CD4-positive, alpha-beta T cell treated with Interferon alpha-2 for 1 hour (primary cell): ENCODE measurements at regions not wholly inside any gene's neighbourhood (a gene's known extent, or its start where the extent isn't known, plus 50 kb on each side); places are given as distances from the start of the nearest gene placed in this dataset.
"Not testable (repeated sequence)": the region's sequence is repeated elsewhere in the genome, so short reads cannot be mapped to it uniquely, and the experiment has no call there.

Experiments
- DNase-seq, 2 donors: peaks; one replicate each; pipeline ENCODE4 v3.0.0-alpha.2; 2020 to 2022

DNA sequence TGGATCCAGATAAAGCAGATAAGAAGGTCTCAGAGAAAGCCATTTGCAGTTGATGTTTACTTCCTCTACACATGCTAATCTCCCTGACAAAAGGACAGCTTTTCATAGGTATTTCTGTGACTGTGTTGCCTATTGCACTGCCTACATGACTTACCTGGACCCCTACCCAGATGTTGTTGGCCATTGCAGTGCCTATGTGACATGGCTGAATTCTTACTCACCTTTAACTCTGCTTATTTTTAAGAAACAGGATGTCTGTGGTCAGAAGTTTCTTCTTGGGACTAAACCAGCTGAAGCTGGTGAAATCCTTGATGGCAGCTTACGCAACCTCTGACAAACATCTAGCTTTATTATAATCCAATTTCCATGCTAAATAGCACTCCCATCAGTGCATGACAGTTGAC is 50.7 kb downstream of the PPIAL4D start:
- DNase-seq, result peak; percentile 3 to 40

DNA sequence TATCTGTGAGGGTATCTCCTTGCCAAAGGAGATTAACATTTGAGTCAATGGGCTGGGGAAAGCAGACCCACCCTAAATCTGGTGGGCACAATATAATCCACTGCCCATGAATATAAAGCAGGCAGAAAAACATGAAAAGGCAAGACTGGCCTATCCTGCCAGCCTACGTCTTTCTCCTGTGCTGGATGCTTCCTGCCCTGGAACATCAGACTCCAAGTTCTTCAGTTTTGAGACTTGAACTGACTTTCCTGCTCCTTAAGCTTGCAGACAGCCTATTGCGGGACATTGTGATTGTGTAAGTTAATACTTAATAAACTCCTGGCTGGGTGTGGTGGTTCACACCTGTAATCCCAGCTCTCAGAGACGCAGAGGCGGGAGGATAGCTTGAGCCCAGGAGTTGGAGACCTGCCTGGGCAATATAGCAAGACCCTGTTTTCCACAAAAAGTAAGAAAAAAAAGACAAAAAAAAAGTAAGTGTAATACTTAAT is 52.4 kb downstream of the PPIAL4D start:
- not testable (repeated sequence) for DNase-seq

DNA sequence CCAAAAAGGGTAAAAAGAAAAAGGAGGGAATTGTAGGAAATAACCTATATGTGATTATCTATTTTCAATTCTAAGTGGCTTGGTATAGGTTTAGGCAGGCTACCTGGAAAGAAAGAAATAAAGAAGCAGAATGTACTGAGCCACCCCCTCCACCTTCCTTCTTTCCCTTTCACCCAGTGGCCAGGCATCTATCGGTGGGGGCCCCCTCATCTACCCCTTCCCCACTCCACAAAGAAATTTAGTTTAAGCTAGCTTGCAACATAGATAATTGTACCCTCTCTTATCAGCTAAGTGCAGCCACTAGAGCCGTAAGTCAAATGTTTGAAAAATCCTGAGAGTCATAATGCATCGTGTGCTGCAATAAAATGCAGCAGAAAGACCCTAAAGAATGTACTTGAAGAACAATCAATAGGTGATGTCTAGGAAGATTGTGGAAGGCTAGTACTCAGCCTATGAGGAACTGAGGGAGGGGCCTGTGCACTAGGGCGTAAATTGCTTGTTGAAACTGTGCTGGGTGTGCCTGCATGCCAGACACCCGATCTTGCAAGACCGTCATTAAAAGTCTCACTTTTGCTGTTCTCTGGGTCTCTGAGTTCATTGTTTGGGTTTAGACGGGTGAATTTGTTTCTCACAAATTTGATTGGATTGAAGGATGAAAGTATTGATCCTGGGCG is 53.0 kb downstream of the PPIAL4D start:
- peak; percentile 19 to 22 for DNase-seq

DNA sequence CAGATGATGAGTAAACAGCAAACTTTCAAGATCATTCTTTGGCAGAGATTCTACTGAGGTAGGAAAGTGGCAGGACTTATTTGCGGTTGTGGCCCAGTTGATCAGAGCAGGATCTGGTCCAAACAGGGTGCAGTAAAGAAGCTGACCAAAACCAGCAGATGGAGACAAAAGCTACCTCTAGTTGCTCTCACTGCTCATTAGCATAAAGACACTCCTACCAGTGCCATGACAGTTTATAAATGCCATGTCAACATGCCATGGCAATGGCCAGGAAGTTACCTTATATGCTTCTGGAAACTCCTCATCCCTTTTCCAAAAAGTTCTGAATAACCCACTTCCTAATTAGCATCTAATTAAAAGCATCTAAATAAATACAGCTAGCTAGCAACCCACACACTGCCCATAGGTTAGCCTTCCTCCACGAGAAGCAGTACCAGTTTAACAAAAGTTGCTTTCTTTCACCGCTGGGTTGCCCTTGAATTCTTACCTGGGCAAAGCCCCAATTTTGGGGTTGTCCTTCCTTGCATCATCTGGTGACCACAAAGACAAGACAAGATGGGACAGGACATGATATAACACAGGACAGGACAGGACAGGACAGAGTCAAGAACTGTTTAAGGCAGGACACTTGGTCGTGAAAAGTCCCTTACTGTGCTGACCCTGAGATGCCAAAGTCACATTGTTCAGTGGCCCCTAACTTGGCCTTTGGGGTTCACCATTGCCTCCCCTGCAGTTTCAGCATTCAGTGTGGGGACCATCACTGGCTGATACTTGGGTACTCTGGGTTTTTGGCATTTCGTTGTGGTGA is 59.2 kb downstream of the PPIAL4D start:
- DNase-seq, result peak; percentile 9 to 54

DNA sequence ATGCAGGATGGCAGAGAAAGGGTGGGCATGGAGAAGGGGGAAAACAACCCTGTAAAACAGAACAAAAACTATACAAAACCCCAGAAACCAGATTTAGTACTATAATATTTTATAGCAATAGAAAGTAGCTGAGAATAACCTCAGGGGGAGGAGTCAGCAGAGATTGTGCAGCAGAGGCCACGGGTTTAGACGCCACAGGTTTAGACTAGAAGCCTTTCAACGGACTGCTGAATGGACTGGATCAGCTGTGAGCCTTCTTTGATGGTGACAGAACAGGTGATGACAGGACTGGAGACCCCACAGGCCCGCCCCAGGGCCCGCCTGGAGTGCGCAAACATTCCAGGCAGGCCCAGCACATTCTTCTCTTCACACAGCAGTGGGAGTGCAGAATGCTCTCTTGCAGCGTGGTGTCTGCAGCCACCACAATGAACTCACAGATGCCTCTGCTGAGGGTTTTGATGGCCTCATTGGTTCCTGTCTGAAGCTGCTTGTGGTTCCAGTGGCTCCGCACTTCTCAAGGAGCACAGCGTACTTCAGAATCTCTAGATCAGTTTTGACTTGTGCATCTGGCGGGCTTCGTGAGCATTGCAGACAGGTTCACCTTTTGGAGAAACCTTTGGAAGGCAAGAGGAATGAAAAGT is 65.6 kb downstream of the PPIAL4D start:
- peak; percentile 21 to 32 for DNase-seq

DNA sequence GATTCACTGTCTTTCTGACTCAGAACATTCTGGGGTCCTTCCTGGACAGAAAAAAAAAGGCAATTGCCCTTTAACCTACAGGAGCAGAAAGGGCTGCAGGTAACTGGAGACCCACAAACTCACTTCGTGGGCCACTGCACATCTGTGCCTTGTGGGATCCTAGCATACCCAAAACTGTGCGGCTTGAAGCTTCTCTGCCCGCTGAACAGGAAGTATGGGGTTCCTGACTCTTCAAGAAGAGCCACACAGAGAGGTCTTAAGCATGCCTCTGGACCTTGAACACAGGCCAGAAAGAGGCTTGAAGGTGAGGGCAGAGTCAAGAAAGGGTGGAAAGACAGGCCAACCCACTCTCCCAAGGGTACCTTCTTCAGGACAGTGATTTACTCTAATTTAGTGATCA is 67.6 kb downstream of the PPIAL4D start:
- DNase-seq, result not testable (repeated sequence)

DNA sequence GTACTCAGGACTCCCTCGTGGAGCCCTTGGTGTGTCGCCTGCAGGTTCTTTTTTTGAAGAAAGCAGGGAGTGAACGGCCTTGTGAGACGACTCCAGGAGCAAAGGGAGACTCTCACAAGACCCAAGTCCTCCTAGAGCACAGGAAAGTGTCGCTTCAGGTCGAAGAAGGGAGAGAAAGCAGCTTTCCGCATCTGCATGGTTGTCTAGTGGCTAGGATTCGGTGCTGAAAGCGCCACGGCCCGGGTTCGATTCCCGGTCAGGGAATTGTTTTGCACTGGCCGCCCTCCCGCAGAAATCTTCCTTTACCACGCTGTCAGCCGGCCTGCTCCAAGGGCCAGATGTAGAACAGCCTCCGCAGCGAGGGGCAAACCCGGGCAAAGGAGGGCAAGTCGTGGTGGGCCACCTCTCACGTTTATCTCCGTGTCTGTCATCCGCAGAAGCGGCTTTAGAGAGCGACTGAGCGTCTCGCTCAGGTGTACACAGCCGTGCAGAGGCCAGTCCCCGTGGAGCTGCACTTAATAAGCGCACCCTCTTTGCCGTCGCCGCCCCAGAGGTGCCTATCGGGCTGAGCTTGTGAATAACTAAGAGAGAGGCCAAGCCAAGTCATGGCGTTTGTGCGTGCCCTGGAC is 72.6 kb downstream of the FAM72D start:
- not testable (repeated sequence) for DNase-seq

DNA sequence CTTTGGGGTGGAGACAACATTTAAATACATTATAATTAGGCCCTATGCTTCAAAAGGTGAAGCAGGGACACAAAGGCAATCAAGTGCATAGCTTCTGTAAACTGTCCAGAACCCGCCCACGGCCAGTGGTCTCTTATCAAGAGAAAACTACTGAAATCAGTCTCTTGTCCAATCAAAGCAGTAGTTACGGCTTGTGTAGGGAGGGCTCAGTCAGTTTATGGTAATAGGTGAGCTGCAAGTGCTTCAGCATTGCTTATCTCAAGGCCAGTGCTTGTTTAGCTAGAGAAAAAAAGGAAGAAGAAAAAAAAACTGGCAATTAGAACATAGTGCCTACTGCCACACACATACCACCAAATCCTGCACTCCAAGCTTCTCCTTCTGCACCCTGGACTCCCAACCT is 68.6 kb downstream of the FAM72D start:
- DNase-seq, result not testable (repeated sequence)
